Endometrial microvascular endothelial cells (primary cell): ENCODE measurements at regions not wholly inside any gene's neighbourhood (a gene's known extent, or its start where the extent isn't known, plus 50 kb on each side); places are given as distances from the start of the nearest gene placed in this dataset.

Source experiments
- in situ Hi-C: cut with HindIII; loops from 2 replicates; pipeline ENCODE4 v1.10.0; 2017; ENCODE audit warnings: low sequenced_read_pairs, low pct_unique_long_range_greater_than_20kb; ENCODE audit errors: inconsistent ontology term

DNA sequence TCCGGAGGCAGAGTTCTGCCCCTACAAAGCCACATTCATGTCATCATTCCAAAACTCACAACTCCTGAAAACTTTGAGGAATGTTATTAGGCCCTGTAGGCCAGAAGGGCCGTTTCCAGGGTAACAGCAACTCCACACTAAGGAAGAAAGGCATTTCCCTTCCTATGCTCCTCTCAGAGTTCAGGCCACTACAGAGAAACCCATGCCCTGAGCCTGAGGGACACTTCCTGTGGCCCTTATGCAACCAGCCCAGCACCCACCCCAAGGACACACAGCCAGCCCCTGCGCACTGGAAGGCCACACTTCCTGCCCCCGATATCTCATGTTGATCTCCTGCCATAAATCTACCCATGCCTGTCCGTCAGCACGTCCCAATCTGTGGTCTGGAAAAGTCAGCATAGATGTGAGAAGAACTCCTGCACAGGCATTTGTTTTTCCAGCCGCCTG lies 289.3 kb downstream of the BCOR start:
- in situ Hi-C loops, result no loop called here

DNA sequence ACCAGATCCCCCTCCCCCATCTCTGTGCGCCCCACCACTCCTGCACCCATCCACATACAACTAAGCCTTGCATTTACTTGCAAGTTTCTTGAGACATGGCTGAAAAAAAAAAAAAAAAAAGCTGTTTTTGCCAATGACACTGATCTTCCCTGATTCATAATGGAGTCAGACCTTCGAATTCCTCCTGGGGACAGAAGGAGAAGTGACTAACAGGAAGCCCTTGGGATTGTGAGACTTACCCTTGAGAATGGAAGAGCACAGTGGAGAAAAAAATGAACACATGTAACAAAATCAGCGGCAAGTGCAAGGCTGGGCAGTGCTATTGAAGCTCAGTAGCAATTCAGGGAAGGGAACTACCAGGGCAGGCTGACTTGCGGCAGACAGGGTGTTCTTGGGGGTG lies 288.4 kb downstream of the BCOR start:
- in situ Hi-C loops, result no loop called here

DNA sequence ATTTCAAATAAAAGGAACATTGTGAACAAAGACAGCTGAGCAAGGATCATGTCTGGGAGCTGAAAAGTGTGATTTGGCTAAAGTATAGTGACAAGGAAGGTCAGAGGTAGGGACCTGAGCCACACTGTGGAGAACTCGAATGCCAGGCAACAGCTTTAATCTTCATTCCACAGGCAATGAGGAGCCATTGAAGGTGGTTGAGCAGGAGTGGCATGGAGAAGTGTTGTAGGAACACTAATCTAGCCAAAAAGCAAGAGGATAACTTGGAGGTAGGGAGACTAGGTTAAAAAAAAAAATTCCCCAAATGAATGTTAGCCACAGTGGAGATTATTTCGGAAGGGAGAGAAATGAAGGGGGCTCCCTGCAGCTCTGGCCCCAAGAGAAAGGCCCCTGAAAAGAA lies 286.9 kb downstream of the BCOR start:
- in situ Hi-C loops, result no loop called here

DNA sequence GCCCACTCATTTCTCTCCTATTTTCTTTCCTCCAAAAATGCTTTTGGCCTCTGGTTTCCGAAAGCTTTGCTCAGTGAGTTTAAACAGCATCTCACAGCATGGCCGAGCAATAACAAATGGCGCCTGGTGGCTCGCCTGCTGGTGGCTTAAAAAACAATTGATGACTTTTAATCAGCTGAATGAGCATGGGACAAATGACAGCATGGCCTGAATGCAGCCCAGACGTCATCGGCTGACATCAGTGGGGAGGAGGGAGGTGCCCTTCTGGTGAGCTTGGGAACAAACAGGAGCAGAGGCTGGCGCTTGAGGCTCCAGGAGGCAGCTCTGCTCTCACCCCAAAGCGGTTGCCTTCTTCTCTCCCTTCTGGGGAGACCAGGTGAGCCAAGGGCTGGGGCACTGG lies 286.4 kb downstream of the BCOR start:
- in situ Hi-C loops, result no loop called here

DNA sequence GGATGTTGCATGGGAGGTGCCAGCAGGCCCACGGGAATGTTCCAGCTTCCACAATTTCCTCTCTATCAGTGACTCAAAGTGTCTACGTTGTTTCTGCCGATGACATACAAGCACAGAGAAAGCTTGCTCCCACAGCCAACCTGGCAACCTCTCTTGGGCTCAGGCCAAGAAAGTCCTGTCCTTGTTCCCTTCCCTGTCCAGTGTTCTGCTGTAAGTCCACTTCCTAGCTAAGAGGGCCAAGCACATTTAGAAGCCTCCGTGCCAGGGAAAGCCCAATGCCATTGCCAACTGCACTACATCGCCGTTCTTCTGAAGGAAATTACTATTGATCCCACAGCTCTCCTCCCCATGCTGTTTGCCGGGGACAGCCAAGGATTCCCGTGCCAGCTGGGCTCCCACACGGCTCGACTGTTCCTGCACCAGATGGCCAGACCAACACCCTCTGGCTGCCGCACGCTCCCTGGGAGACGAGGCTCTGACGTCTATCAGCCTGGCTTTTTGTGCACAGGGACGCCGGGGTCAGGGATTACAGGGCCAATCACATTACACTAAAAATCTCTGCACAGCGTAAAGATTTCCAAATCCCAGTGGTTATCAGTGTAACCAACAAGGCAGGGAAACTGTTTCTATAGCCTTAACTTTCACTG lies 284.0 kb downstream of the BCOR start:
- in situ Hi-C loops, result no loop called here

DNA sequence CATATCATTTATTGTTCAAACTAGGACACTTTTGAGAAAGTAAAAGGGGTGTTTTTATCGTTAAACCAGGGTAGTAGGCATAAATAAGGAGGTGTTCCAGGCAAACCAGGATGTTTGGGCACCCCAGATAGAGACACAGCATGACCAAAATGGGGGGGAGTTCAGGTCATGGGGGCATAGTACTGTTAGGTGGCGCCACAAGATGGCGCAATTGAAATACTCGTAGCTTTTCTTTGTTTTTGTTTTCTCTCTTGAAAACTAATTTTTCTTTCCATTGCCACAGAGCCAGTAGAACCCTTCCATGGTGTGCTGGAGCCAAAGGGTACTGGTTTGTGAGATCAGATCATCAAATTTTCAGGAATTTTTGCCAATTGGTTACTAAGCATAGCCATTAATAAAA lies 283.4 kb downstream of the BCOR start:
- in situ Hi-C loops, result no loop called here

DNA sequence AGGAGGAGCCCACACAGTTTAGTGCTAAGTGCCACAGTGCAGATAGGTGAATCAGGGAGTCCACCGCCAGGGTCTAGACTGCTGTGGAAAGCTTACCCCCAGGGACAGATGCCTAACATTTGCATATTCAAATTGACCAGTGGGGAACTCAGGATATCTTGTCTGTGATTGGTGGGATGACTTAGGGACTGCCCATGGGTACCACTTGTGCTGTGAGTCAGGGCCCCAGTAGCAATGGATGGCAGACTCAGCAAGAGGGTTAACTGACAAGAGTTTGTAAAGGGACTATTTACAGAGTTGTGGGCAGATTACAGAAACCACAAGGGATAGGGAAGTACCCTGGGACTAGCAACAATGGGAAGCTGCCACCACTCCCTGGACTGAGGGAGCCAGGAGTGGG lies 282.1 kb downstream of the BCOR start:
- in situ Hi-C loops, result no loop called here

DNA sequence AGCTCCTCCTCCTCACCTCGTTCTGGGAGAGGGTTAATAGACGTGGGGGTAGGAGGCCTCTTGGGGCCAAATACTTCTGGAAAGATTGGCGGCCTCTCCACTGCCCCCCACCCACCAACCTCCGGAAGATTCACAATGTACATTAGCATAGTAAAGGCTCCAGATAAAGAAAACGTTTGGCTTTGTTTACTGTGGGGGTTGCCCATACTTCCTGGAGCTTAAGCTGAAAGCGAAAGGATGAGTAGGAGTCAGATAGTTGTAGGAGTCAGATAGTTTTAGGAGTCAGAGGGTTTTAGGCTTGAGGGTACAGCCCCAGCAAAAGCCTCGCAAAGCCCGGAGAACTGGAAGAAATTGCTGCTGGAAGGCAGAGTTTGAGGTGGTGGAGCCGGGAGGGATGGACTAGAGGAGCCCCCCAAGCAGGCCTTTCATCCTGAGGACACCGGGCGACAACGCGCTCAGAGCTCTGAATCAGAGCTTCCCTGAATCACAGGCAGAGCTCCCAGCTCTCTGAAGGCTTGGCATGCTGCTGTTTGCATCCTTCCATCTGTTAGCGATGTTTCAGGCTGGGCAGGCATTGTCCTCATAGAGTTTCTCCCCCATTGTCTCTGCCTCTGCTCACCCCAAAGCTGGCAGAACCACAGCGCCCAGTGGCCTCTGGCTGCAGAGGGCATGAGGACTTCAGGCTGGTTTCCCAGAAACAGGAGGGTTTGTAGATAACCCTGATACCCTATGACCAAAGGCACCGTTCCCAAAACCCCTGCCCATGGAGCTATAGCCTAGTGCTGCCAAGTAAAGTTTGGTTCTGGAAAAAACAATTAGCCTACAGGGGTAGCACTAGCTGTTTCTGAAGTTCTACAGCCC lies 280.7 kb downstream of the BCOR start:
- in situ Hi-C loops, result no loop called here

DNA sequence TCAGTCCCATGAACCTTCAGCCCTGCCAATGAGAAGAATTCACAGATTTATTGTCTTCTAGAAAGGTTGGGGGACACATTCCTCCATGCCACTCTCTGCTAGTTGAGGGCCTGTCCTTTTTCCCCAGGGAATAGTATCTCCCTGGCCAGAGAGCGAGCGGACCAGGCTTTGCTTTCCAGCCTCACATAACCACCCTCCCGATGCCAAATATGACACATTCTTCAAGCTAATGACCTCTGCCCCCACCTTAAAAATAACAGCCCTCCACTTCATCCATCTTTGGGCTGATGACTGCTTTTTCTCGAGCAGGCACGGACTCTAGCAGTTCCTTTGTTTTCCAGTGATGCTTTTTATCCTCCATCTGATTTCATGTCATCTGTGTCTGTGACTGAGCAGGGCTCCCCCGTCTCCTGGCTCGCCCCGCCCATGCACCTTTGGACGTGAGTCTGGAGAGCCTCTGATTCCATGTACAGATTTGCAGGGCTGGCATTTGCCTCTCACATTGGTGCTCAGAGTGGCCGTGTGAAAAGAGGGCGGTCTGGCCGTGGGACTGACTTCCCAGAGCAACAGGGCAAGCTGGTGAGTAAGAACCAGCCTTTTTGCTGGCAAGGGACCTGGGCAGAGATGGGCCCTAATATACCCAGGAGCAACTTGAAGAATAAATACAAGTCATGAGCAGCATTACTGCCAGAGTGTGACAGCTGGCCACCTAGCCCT lies 279.8 kb downstream of the BCOR start:
- in situ Hi-C loops, result no loop called here

DNA sequence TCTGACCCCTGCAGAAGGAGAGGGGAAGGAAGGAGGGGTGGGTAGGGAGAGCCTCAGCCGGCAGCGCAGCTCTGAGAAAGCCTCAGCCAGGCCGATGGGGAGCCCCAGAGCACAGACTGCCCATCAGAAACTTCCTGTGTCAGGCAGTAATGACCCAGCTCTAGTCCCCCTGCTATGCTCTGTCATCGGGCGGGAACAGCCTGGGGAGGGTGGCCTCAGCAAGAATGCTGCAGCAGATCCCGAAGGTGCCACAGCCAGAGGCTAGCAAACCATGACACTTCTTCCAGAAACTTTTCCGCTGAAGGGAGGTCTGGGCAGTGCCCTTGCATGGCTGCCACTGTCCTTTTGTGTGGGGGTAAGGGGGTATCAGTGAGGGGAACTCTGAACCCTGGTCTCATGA lies 279.0 kb downstream of the BCOR start:
- in situ Hi-C loops, result no loop called here

DNA sequence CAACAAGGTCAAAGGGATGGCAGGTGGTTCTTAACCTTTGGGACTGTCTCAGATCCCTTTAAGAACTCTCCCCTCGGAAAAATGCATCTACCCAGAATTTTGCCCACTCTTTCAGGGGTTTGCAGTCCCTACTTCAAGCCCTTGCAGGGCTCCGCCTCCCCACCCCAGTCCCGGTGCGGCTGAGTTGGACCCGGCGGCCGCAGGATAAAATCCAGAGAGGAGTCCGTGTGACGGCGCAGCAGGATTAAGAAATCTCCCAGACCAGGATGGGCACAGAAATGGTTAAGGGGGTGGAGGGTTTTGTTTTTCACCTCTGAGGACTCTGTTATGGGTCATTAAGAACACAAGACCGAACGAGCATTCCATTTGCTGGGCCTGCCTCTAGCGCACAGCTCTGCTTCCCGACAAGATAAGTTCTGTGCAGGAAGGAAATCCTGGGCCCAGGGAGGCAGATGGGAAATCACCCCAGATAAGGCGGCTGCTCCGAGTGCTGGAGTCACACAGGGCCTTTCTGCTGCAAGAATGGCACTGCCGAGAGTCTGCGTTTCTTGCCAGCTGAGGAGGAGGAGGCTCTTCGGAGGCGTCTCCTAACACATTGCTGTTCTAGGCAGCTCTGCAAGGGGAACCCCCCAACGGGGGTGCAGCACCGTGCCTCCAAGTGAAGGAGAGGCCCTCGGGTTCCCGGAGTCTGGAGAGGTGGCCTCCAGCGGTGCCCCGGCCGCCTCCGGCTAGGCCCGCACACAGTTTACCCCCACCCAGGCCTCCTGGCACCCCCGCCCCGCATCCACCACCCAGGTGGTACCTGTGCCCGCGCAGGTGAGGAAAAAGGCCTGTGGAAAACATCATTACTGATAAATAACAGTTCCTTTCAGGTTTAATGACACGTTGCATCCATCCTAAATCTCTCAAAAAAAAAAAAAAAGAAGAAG lies 277.6 kb downstream of the BCOR start:
- in situ Hi-C loops, result no loop called here

DNA sequence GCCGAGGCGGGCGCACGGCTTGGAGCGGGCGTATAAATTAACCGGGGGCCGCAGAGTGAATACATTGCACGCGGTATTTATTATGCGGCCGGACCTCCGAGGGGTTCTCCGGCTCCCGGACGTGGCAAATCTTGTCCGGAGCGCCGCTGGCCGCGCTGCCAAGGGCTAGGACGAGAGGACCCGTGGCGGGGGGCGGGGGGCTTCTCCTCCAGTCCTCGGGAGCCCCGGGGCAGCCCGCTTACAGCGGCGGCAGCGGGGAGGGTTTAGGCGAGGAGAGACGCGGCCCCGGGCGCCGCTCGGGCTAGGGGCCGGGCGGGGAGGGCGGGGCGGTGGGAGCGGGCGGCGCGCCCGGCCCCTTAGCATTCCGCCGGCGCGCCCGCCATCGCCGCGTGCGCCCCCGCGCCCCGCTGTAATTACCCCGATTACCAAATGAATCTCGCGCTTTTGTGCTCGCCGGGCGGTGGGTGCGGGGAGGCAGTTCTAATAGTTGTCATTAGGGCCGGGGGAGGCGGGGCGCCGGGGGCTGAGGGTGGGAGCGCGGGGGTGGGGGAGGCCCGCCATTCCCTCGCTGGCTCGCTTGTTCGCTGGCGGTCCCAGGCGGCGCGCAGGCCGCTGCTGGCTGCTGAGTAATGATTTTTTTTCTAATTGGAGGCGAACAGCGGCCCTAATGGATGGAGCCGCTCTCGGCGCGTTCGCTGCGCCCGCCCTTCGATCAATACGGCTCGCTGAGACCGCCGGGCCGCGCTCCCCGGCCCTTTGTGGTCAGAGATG lies 276.6 kb downstream of the BCOR start:
- in situ Hi-C loops, result no loop called here

DNA sequence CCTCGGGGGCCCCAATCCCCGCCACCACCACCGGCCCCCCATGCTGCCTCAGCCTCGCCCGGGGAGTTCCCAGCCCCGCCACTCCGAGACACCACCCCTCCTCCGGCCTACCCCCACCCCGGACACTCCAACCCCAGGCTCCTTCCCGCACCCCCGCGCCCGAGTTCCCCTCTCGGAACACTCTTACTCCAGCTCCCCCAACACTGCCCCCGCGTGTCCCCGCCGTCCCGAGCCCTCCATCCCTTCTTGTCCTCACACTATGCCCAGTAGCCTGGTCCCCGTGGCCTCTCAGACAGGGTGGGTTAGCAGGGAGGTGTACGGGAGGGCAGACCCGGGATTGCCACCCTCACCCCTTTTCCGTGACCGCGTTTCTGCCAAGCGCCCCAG lies 276.1 kb downstream of the BCOR start:
- in situ Hi-C loops, result no loop called here

DNA sequence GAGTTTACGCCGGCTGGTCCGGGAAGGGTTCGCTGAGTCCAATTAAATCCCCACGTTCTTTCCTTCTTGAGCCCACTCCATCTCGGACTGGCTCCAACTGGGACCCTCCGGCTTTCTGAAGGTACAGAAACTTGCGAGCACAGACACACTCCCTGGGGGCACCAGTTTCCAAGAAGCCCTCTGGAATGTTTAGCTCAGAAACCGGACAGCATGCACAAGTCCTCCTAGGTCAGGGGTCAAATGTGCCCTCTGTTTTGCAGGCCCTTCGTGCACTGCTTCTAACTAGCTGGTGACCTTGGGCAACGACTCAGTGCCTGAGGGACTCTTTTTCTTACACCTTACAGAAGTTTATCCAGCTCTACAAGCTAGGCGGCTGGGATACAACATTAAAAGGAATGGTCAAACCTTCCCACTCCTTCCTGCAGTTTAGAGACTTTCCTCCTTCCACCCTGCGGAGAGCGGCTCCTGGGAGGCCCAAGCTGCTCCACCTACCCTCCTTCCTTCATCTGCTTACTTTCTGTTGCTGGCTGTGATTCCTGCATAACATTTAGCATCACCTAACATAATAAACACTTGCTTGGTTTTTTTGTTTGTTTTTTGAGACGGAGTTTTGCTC lies 275.5 kb downstream of the BCOR start:
- in situ Hi-C loops, result no loop called here

DNA sequence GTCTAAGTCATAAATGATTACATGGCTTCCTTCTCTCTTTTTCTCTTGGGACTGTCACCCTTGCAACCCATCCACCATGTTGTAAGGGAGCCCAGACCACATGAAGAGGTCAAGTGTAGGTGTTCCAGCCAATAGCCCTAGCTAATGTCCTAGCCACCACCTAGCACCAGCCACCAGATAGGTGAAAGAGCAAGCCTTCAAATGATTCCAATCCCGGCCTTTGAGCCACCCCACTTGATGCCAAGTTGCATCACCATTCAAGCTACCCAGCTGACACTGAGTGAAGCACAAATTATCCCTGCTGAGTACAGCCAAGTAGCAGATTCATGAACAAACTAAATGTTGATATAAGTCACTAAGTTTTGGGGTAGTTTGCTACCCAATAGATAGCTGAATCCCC lies 274.3 kb downstream of the BCOR start:
- in situ Hi-C loops, result no loop called here

DNA sequence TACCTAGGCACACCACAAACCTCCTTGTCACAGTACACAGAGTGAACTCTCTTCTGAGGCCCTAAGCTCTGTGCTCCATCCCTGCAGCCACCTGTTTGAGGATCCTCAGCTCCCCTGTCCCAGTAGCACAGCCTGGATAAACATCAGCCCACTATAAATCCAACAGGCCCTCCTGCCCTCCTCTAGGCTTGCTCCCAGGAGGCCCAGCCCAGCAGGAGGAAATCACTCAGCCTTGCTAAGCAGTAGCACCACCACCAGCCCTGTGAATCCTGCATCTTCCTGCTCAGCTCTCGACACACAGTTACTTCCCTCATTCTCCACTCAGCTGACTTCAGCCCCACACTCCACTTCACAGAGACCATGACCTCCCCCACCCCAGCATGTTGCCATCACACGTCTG lies 273.9 kb downstream of the BCOR start:
- in situ Hi-C loops, result no loop called here

DNA sequence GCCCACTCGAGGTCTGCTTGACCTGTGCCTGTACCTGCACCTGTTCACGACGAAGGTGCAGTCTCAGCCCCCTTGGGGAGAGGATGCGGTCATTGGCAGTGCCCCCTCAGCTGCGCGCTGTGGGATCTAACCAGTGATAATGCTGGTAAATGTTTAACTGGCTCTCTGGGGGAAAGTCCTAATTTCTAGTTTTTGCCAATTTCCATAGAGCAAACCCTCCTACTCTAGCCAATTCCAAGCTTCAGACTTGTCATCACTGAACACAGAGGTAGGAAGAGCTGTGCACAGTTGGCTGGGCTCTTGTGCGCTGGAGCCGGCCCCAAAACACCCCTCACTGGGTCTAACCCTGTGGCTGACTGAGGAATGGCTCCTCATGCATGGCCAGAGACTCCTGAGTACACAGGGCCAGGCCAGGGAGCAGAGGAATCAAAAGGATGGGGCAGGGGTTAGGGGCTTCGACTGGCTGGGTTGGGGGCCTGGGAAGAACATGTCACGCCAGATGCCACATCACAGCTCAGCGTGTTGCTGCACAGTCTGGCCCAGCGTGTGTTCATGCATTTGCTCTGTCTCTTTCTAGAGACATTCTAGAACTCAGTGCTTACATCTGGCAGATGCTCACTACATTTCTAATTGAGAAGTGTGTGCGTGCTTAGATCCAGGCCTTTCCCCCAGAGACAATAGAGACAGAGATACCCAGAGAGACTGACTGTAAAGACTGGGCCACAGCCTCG lies 270.8 kb downstream of the BCOR start:
- in situ Hi-C loops, result no loop called here
